Breast epithelium (tissue), 4 donors: ENCODE measurements at regions not wholly inside any gene's neighbourhood (a gene's known extent, or its start where the extent isn't known, plus 50 kb on each side); places are given as distances from the start of the nearest gene placed in this dataset.

ENCODE experiments used
- DNase-seq, 2 donors: peaks; one replicate each; pipeline ENCODE4 v3.0.0-alpha.2; 2019; ENCODE audit warnings: low spot score in 2 of 2
- H3K27ac ChIP-seq, 2 donors: fragments of 200-600 bp; sonication (generic) in 1 of 2; one replicate each; pipeline ENCODE4 v1.5.1; 2016 to 2019; ENCODE audit warnings: mild to moderate bottlenecking in 1 of 2
- H3K27me3 ChIP-seq, 2 donors: fragments of 200-600 bp; sonication (generic) in 1 of 2; one replicate each; pipeline versions ENCODE4 v1.5.1 to v1.6.0; 2017 to 2019; ENCODE audit warnings: control low read depth in 1 of 2, mild to moderate bottlenecking in 1 of 2
- H3K36me3 ChIP-seq: fragments of 200-600 bp; one replicate; pipeline ENCODE4 v1.5.1; 2019
- H3K4me1 ChIP-seq, 2 donors: fragments of 200-600 bp; sonication (generic); one replicate each; pipeline ENCODE4 v1.5.1; 2016 to 2019; ENCODE audit warnings: control low read depth in 1 of 2
- H3K4me3 ChIP-seq, 3 donors: fragments of 200-600 bp; sonication (generic); 1 replicate in 2 of 3; 2 replicates in 1 of 3; pipeline ENCODE4 v1.5.1; 2016 to 2019; ENCODE audit warnings: mild to moderate bottlenecking in 3 of 3, moderate library complexity in 2 of 3
- H3K9me3 ChIP-seq, 2 donors: fragments of 200-600 bp; sonication (generic) in 1 of 2; one replicate each; pipeline ENCODE4 v1.5.1; 2016 to 2019; ENCODE audit warnings: control low read depth in 1 of 2
- CTCF ChIP-seq, 3 donors: fragments of 450-650 bp; IDR thresholded peaks; one replicate each; pipeline ENCODE4 v1.5.1; 2016 to 2017; ENCODE audit warnings: antibody characterized with exemption in 3 of 3, mild to moderate bottlenecking in 3 of 3, moderate library complexity in 3 of 3
- POLR2A ChIP-seq: fragments of 450-650 bp; IDR thresholded peaks from one replicate; pipeline ENCODE4 v1.6.1; 2016; ENCODE audit warnings: antibody characterized with exemption, mild to moderate bottlenecking, moderate library complexity
- POLR2AphosphoS5 ChIP-seq, 3 donors: sonication (generic); formaldehyde crosslinking; IDR thresholded peaks; one replicate each; pipeline ENCODE4 v1.6.1; 2017; ENCODE audit warnings: antibody characterized with exemption in 3 of 3
- intact Hi-C: fragments of 100-400 bp; cut with DNase I; formaldehyde crosslinking; loops from one replicate; pipeline ENCODE4 v1.15.1; 2023; ENCODE audit warnings: low total_unique reads

- no peak for TF ChIP-seq POLR2A
- intact Hi-C loops: no loop called here
Observed at GRCh38 chr14:44438936-44439335, 68.1 kb downstream of the FSCB start.

GRCh38 chr14:44438221-44438620, 68.9 kb downstream of the FSCB start:
- Histone ChIP-seq H3K4me3 (no peak overlapping the region), H3K9me3 (no peaks in the 10 kb centered on the region), H3K27me3 (no peaks in the 10 kb centered on the region), H3K27ac (no peak overlapping the region), H3K4me1 (no peaks in the 10 kb centered on the region), H3K36me3 (no peaks in the 10 kb centered on the region)
- intact Hi-C loops: no loop called here
- DNase-seq: no peak
- no peak for TF ChIP-seq POLR2AphosphoS5 (IDR thresholded peaks at IDR 0.05)
- TF ChIP-seq CTCF (IDR thresholded peaks at IDR 0.05): no peak
- no peak for TF ChIP-seq POLR2A

More at GRCh38 chr14:44438936-44439335, 68.1 kb downstream of the FSCB start:
- H3K4me3 ChIP-seq: no peak overlapping the region
- H3K4me1 ChIP-seq: no peaks in the 10 kb centered on the region
- no peaks in the 10 kb centered on the region for H3K9me3 ChIP-seq
- no peaks in the 10 kb centered on the region for H3K27me3 ChIP-seq
- no peaks in the 10 kb centered on the region for H3K36me3 ChIP-seq
- H3K27ac ChIP-seq: no peak overlapping the region
- no peak for DNase-seq

GRCh38 chr14:44436458-44436857, 70.6 kb downstream of the FSCB start:
- H3K27ac ChIP-seq: no peak overlapping the region
- no peak for DNase-seq
- H3K36me3 ChIP-seq: no peaks in the 10 kb centered on the region
- no peak for TF ChIP-seq POLR2AphosphoS5 (IDR thresholded peaks at IDR 0.05)
- TF ChIP-seq CTCF (IDR thresholded peaks at IDR 0.05): no peak
- no peak for TF ChIP-seq POLR2A
- H3K4me3 ChIP-seq: no peak overlapping the region
- H3K27me3 ChIP-seq: no peaks in the 10 kb centered on the region
- no peaks in the 10 kb centered on the region for H3K4me1 ChIP-seq
- intact Hi-C loops: no loop called here
- no peaks in the 10 kb centered on the region for H3K9me3 ChIP-seq

- Histone ChIP-seq H3K9me3 (no peaks in the 10 kb centered on the region), H3K36me3 (no peaks in the 10 kb centered on the region), H3K27me3 (no peaks in the 10 kb centered on the region), H3K27ac (no peak overlapping the region), H3K4me3 (no peak overlapping the region), H3K4me1 (no peaks in the 10 kb centered on the region)
- DNase-seq: no peak
- TF ChIP-seq POLR2A (no peak), POLR2AphosphoS5 (IDR thresholded peaks at IDR 0.05) (no peak), CTCF (IDR thresholded peaks at IDR 0.05) (no peak)
- intact Hi-C loops: no loop called here
Observed at GRCh38 chr14:44428231-44428945, 78.7 kb downstream of the FSCB start.

GRCh38 chr14:44422699-44423098, 84.4 kb downstream of the FSCB start:
- no peak overlapping the region for H3K4me3 ChIP-seq
- no peak for TF ChIP-seq POLR2A
- TF ChIP-seq POLR2AphosphoS5 (IDR thresholded peaks at IDR 0.05): no peak
- no peak for TF ChIP-seq CTCF (IDR thresholded peaks at IDR 0.05)
- intact Hi-C loops: no loop called here
- no peaks in the 10 kb centered on the region for H3K27me3 ChIP-seq
- no peak overlapping the region for H3K27ac ChIP-seq
- no peak for DNase-seq
- H3K36me3 ChIP-seq: no peaks in the 10 kb centered on the region
- no peaks in the 10 kb centered on the region for H3K4me1 ChIP-seq
- H3K9me3 ChIP-seq: no peaks in the 10 kb centered on the region
